ENCODE measurements at regions not wholly inside any gene's neighbourhood (a gene's known extent, or its start where the extent isn't known, plus 50 kb on each side); places are given as distances from the start of the nearest gene placed in this dataset.

- TF ChIP-seq CTCF (IDR thresholded peaks at IDR 0.05; ENCODE audit: insufficient read depth, low read length, poor library complexity, severe bottlenecking) (no peak), EZH2phosphoT487 (conservative IDR thresholded peaks at IDR 0.05; ENCODE audit: low read length) (no peak)
Measured at GRCh38 chr12:90683871-90684270, 271.1 kb downstream of the CCER1 start.
